ENCODE measurements at regions not wholly inside any gene's neighbourhood (a gene's known extent, or its start where the extent isn't known, plus 50 kb on each side); places are given as distances from the start of the nearest gene placed in this dataset.

- TF ChIP-seq CTCF (IDR thresholded peaks at IDR 0.05; ENCODE audit: extremely low read depth, low read depth, low read length), result no peak
- Histone ChIP-seq H3K36me3 (ENCODE audit: insufficient read depth, low read length) (no peaks in the 10 kb centered on the region), H3K4me1 (ENCODE audit: insufficient read depth, low read length) (no peaks in the 10 kb centered on the region), H2AFZ (ENCODE audit: low read length) (no peak overlapping the region), H4K20me1 (ENCODE audit: insufficient read depth, low read length) (no peaks in the 10 kb centered on the region), H3K79me2 (ENCODE audit: insufficient read depth, low read length) (no peaks in the 10 kb centered on the region), H3K4me3 (ENCODE audit: insufficient read depth, low read length) (no peak overlapping the region), H3K27ac (ENCODE audit: low read depth, low read length) (no peak overlapping the region), H3K4me2 (ENCODE audit: insufficient read depth, low read length) (no peak overlapping the region), H3K27me3 (ENCODE audit: insufficient read depth, low read length) (no peaks in the 10 kb centered on the region), H3K9me3 (ENCODE audit: low read depth, low read length) (no peaks in the 10 kb centered on the region)
- DNase-seq (ENCODE audit: insufficient read length, low spot score, missing footprints), result no peak
Measured at GRCh38 chr16:59116744-59117143, 382.6 kb upstream of the GOT2 start.

GRCh38 chr16:59114790-59115189 is 380.7 kb upstream of the GOT2 start:
- Histone ChIP-seq H3K36me3 (ENCODE audit: insufficient read depth, low read length) (no peaks in the 10 kb centered on the region), H3K27ac (ENCODE audit: low read depth, low read length) (no peak overlapping the region)

GRCh38 chr16:59113004-59113670 is 379.0 kb upstream of the GOT2 start:
- Histone ChIP-seq H4K20me1 (ENCODE audit: insufficient read depth, low read length) (no peaks in the 10 kb centered on the region), H3K27me3 (ENCODE audit: insufficient read depth, low read length) (no peaks in the 10 kb centered on the region), H3K79me2 (ENCODE audit: insufficient read depth, low read length) (no peaks in the 10 kb centered on the region), H3K4me1 (ENCODE audit: insufficient read depth, low read length) (no peaks in the 10 kb centered on the region), H3K4me2 (ENCODE audit: insufficient read depth, low read length) (no peak overlapping the region), H3K9me3 (ENCODE audit: low read depth, low read length) (no peaks in the 10 kb centered on the region), H3K27ac (ENCODE audit: low read depth, low read length) (no peak overlapping the region), H2AFZ (ENCODE audit: low read length) (no peak overlapping the region), H3K36me3 (ENCODE audit: insufficient read depth, low read length) (no peaks in the 10 kb centered on the region), H3K4me3 (ENCODE audit: insufficient read depth, low read length) (no peak overlapping the region)
- TF ChIP-seq CTCF (IDR thresholded peaks at IDR 0.05; ENCODE audit: extremely low read depth, low read depth, low read length), result no peak
- no peak for DNase-seq (ENCODE audit: insufficient read length, low spot score, missing footprints)

More at GRCh38 chr16:59114790-59115189, 380.7 kb upstream of the GOT2 start:
- no peaks in the 10 kb centered on the region for H3K27me3 ChIP-seq (ENCODE audit: insufficient read depth, low read length)
- no peak overlapping the region for H3K4me2 ChIP-seq (ENCODE audit: insufficient read depth, low read length)
- no peak overlapping the region for H2AFZ ChIP-seq (ENCODE audit: low read length)
- no peaks in the 10 kb centered on the region for H3K79me2 ChIP-seq (ENCODE audit: insufficient read depth, low read length)
- no peak for TF ChIP-seq CTCF (IDR thresholded peaks at IDR 0.05; ENCODE audit: extremely low read depth, low read depth, low read length)
- no peak overlapping the region for H3K4me3 ChIP-seq (ENCODE audit: insufficient read depth, low read length)
- no peaks in the 10 kb centered on the region for H3K4me1 ChIP-seq (ENCODE audit: insufficient read depth, low read length)
- H4K20me1 ChIP-seq (ENCODE audit: insufficient read depth, low read length), result no peaks in the 10 kb centered on the region
- no peak for DNase-seq (ENCODE audit: insufficient read length, low spot score, missing footprints)
- no peaks in the 10 kb centered on the region for H3K9me3 ChIP-seq (ENCODE audit: low read depth, low read length)

- no peak for TF ChIP-seq CTCF (IDR thresholded peaks at IDR 0.05; ENCODE audit: extremely low read depth, low read depth, low read length)
Measured at GRCh38 chr16:59111280-59111679, 377.2 kb upstream of the GOT2 start.

More at GRCh38 chr16:59111280-59111679, 377.2 kb upstream of the GOT2 start:
- H3K79me2 ChIP-seq (ENCODE audit: insufficient read depth, low read length), result no peaks in the 10 kb centered on the region
- no peak overlapping the region for H3K27ac ChIP-seq (ENCODE audit: low read depth, low read length)
- H3K4me2 ChIP-seq (ENCODE audit: insufficient read depth, low read length), result no peak overlapping the region
- H2AFZ ChIP-seq (ENCODE audit: low read length), result no peak overlapping the region
- H3K27me3 ChIP-seq (ENCODE audit: insufficient read depth, low read length), result no peaks in the 10 kb centered on the region
- no peaks in the 10 kb centered on the region for H3K36me3 ChIP-seq (ENCODE audit: insufficient read depth, low read length)
- no peaks in the 10 kb centered on the region for H4K20me1 ChIP-seq (ENCODE audit: insufficient read depth, low read length)
- no peaks in the 10 kb centered on the region for H3K9me3 ChIP-seq (ENCODE audit: low read depth, low read length)
- DNase-seq (ENCODE audit: insufficient read length, low spot score, missing footprints), result no peak
- H3K4me3 ChIP-seq (ENCODE audit: insufficient read depth, low read length), result no peak overlapping the region
- no peaks in the 10 kb centered on the region for H3K4me1 ChIP-seq (ENCODE audit: insufficient read depth, low read length)
